SK-N-MC (cell line): ENCODE measurements at regions not wholly inside any gene's neighbourhood (a gene's known extent, or its start where the extent isn't known, plus 50 kb on each side); places are given as distances from the start of the nearest gene placed in this dataset.

ENCODE experiments used
- EZH2 ChIP-seq: fragments of 200-600 bp; sonication (generic); IDR thresholded peaks from one replicate; pipeline ENCODE4 v1.6.1; 2017; ENCODE audit warnings: antibody characterized with exemption
- FOXP2 ChIP-seq: optimal IDR thresholded peaks from 2 replicates; pipeline ENCODE3; 2011; ENCODE audit warnings: mild to moderate bottlenecking, moderate library complexity; ENCODE audit not compliant: insufficient read depth; ENCODE audit errors: extremely low read length, control extremely low read depth
- POLR2AphosphoS5 ChIP-seq: IDR thresholded peaks from 2 replicates; pipeline ENCODE4 v1.6.1; 2012; ENCODE audit warnings: mild to moderate bottlenecking, low read depth, low read length, borderline replicate concordance

- TF ChIP-seq POLR2AphosphoS5 (no peak), EZH2 (no peak), FOXP2 (no peak)
Measured at GRCh38 chr10:31587691-31588090, 268.7 kb downstream of the ZEB1 start.
